ENCODE measurements at regions not wholly inside any gene's neighbourhood (a gene's known extent, or its start where the extent isn't known, plus 50 kb on each side); places are given as distances from the start of the nearest gene placed in this dataset.

DNA sequence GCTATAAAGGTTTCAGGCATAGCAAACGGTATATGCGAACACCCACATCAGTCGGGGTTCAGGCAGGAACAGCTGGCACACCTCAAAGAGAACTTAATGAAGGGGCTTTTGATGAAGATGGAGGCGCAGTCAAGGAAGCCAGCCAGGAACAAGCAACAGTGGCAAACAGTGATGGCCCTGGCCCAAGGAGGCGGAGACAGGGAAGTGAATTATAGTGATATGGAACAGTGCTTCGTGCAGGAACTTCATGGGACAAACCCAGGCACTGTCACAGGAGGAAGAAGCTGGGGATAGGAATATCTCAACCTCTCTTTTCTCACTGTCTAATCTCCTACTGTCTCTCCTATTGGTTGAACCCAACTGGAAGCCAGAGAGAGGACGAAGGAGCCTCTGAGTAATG, 328.3 kb downstream of the AACS start:
- TF ChIP-seq CTCF (IDR thresholded peaks at IDR 0.05): no peak
- TF ChIP-seq POLR2A (IDR thresholded peaks at IDR 0.05): no peak

Data from heart left ventricle (tissue), 13 donors.